ENCODE measurements at regions not wholly inside any gene's neighbourhood (a gene's known extent, or its start where the extent isn't known, plus 50 kb on each side); places are given as distances from the start of the nearest gene placed in this dataset.
"Not testable (repeated sequence)": the region's sequence is repeated elsewhere in the genome, so short reads cannot be mapped to it uniquely, and the experiment has no call there.

- H3K4me1 ChIP-seq = no peaks in the 10 kb centered on the region
- no peak for DNase-seq
- no peaks in the 10 kb centered on the region for H3K9me3 ChIP-seq
- TF ChIP-seq POLR2A (IDR thresholded peaks at IDR 0.05) (no peak), CTCF (IDR thresholded peaks at IDR 0.05) (no peak)
- H3K27ac ChIP-seq = no peak overlapping the region
- H3K4me3 ChIP-seq (replicated peaks in 1 of 3) = no peak overlapping the region
- H3K36me3 ChIP-seq = no peaks in the 10 kb centered on the region
- intact Hi-C loops (cut with DNase I) = no loop called here
- H3K27me3 ChIP-seq = no peaks in the 10 kb centered on the region
- WGBS, 2 donors = 86 to 87% methylated on average over 3 of the region's 3 CpGs
Observed at GRCh38 chrX:53883196-53883595, 161.1 kb downstream of the PHF8 start.

- DNase-seq = no peak
- no peaks in the 10 kb centered on the region for H3K27me3 ChIP-seq
- no peaks in the 10 kb centered on the region for H3K4me1 ChIP-seq
- no peak overlapping the region for H3K27ac ChIP-seq
- TF ChIP-seq POLR2A (IDR thresholded peaks at IDR 0.05) = no peak
- no peak for TF ChIP-seq CTCF (IDR thresholded peaks at IDR 0.05)
- no peak overlapping the region for H3K4me3 ChIP-seq (replicated peaks in 1 of 3)
- intact Hi-C loops (cut with DNase I) = no loop called here
- no peaks in the 10 kb centered on the region for H3K9me3 ChIP-seq
- H3K36me3 ChIP-seq = no peaks in the 10 kb centered on the region
- 23 to 46% methylated on average over 4 to 6 of the region's 6 CpGs for WGBS, 2 donors
Observed at GRCh38 chrX:53882331-53882730, 161.9 kb downstream of the PHF8 start.

GRCh38 chrX:53880786-53881185, 163.5 kb downstream of the PHF8 start:
- H3K4me1 ChIP-seq; DNase-seq; H3K27ac ChIP-seq; intact Hi-C loops (cut with DNase I); H3K4me3 ChIP-seq (replicated peaks in 1 of 3); H3K36me3 ChIP-seq; H3K9me3 ChIP-seq; H3K27me3 ChIP-seq: not testable (repeated sequence)
- WGBS, 2 donors = 31 to 45% methylated on average over 2 of the region's 2 CpGs

GRCh38 chrX:53859890-53860289, 173.4 kb upstream of the HUWE1 start:
- intact Hi-C loops (cut with DNase I) = no loop called here
- no peaks in the 10 kb centered on the region for H3K27me3 ChIP-seq
- WGBS, 2 donors = 90 to 92% methylated on average over 4 of the region's 4 CpGs
- no peak overlapping the region for H3K4me3 ChIP-seq (replicated peaks in 1 of 3)
- H3K4me1 ChIP-seq = no peaks in the 10 kb centered on the region
- TF ChIP-seq CTCF (IDR thresholded peaks at IDR 0.05) (no peak), POLR2A (IDR thresholded peaks at IDR 0.05) (no peak)
- DNase-seq = no peak
- no peaks in the 10 kb centered on the region for H3K36me3 ChIP-seq
- no peaks in the 10 kb centered on the region for H3K9me3 ChIP-seq
- H3K27ac ChIP-seq = no peak overlapping the region

GRCh38 chrX:53831662-53832635, 145.4 kb upstream of the HUWE1 start:
- peak in 3 of 6 experiments; percentile 8 to 32 (median 18) for TF ChIP-seq CTCF (IDR thresholded peaks at IDR 0.05)
- TF ChIP-seq POLR2A (IDR thresholded peaks at IDR 0.05) = no peak
- Histone ChIP-seq H3K36me3 (no peaks in the 10 kb centered on the region), H3K4me1 (no peaks in the 10 kb centered on the region), H3K9me3 (no peaks in the 10 kb centered on the region), H3K4me3 (replicated peaks in 1 of 3) (no peak overlapping the region), H3K27ac (no peak overlapping the region), H3K27me3 (no peaks in the 10 kb centered on the region)
- 38 to 49% methylated on average over 8 of the region's 8 CpGs for WGBS, 2 donors
- intact Hi-C loops (cut with DNase I) = no loop called here
- peak; percentile 14 to 15 for DNase-seq
